H1 (cell line): ENCODE measurements at regions not wholly inside any gene's neighbourhood (a gene's known extent, or its start where the extent isn't known, plus 50 kb on each side); places are given as distances from the start of the nearest gene placed in this dataset.

ENCODE experiments used
- ASH2L ChIP-seq: fragments of 200-600, 300-600 bp; sonication (generic); IDR thresholded peaks from one replicate; pipeline ENCODE4 v1.7.1; 2017; ENCODE audit warnings: low read length
- CHD2 ChIP-seq: IDR thresholded peaks from 2 replicates; pipeline ENCODE4 v1.6.1; 2012; ENCODE audit warnings: low read length, improper control_type of control experiment
- EGR1 ChIP-seq: IDR thresholded peaks from 2 replicates; pipeline ENCODE4 v1.6.1; 2011; ENCODE audit warnings: low read depth, low read length, borderline replicate concordance
- FOSL1 ChIP-seq: IDR thresholded peaks from 2 replicates; pipeline ENCODE4 v1.6.1; 2011; ENCODE audit warnings: mild to moderate bottlenecking, low read depth, low read length, moderate library complexity; ENCODE audit not compliant: insufficient read depth
- HDAC6 ChIP-seq: IDR thresholded peaks from one replicate; pipeline ENCODE4 v1.7.1; 2012; ENCODE audit warnings: low read depth, mild to moderate bottlenecking, inconsistent platforms, low read length, moderate library complexity
- PHF8 ChIP-seq: fragments of 200-600 bp; sonication (generic); conservative IDR thresholded peaks from 2 replicates; pipeline ENCODE4 v1.7.1; 2012; ENCODE audit warnings: low read depth, mild to moderate bottlenecking, inconsistent platforms, low read length, moderate library complexity
- POLR2AphosphoS5 ChIP-seq: IDR thresholded peaks from 2 replicates; pipeline ENCODE4 v1.6.1; 2011; ENCODE audit warnings: low read depth, low read length
- SP1 ChIP-seq: IDR thresholded peaks from 2 replicates; pipeline ENCODE4 v1.6.1; 2011; ENCODE audit warnings: low read depth, low read length
- SP4 ChIP-seq: IDR thresholded peaks from 2 replicates; pipeline ENCODE4 v1.6.1; 2012; ENCODE audit warnings: low read length, inconsistent platforms
- TCF12 ChIP-seq: IDR thresholded peaks from 2 replicates; pipeline ENCODE4 v1.6.1; 2011; ENCODE audit warnings: low read depth, mild to moderate bottlenecking, low read length
- TF ChIP-seq, protein P1 (sequence below): fragments of 300-600 bp; sonication (generic); IDR thresholded peaks from 2 replicates; pipeline ENCODE4 v1.7.1; 2012; ENCODE audit warnings: low read length, moderate library complexity, mild to moderate bottlenecking, inconsistent platforms; ENCODE audit not compliant: insufficient replicate concordance
- TF ChIP-seq, protein P2 (sequence below): IDR thresholded peaks from 2 replicates; pipeline ENCODE4 v1.6.1; 2012; ENCODE audit warnings: inconsistent platforms

DNA sequence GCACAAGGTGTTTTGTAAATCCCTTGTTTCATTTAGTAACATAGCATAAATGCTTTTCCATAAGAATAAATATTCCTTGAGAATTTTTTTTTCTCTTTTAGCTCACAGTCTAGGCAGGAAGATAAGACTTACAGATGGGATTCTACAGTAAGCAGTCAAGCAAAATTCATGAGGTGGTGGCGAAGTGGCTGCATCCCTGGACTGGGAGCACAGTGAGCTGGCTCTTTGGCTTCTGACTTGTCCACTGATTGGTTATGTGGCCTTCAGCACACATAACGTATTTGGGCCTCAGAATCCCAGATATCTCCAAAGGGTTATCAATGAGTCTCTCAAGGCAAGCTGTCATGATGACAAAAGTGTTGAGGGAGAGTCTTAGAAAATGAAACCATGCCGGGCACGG lies 99.8 kb downstream of the EBNA1BP2 start (continued):
- TF ChIP-seq, protein P1, sequence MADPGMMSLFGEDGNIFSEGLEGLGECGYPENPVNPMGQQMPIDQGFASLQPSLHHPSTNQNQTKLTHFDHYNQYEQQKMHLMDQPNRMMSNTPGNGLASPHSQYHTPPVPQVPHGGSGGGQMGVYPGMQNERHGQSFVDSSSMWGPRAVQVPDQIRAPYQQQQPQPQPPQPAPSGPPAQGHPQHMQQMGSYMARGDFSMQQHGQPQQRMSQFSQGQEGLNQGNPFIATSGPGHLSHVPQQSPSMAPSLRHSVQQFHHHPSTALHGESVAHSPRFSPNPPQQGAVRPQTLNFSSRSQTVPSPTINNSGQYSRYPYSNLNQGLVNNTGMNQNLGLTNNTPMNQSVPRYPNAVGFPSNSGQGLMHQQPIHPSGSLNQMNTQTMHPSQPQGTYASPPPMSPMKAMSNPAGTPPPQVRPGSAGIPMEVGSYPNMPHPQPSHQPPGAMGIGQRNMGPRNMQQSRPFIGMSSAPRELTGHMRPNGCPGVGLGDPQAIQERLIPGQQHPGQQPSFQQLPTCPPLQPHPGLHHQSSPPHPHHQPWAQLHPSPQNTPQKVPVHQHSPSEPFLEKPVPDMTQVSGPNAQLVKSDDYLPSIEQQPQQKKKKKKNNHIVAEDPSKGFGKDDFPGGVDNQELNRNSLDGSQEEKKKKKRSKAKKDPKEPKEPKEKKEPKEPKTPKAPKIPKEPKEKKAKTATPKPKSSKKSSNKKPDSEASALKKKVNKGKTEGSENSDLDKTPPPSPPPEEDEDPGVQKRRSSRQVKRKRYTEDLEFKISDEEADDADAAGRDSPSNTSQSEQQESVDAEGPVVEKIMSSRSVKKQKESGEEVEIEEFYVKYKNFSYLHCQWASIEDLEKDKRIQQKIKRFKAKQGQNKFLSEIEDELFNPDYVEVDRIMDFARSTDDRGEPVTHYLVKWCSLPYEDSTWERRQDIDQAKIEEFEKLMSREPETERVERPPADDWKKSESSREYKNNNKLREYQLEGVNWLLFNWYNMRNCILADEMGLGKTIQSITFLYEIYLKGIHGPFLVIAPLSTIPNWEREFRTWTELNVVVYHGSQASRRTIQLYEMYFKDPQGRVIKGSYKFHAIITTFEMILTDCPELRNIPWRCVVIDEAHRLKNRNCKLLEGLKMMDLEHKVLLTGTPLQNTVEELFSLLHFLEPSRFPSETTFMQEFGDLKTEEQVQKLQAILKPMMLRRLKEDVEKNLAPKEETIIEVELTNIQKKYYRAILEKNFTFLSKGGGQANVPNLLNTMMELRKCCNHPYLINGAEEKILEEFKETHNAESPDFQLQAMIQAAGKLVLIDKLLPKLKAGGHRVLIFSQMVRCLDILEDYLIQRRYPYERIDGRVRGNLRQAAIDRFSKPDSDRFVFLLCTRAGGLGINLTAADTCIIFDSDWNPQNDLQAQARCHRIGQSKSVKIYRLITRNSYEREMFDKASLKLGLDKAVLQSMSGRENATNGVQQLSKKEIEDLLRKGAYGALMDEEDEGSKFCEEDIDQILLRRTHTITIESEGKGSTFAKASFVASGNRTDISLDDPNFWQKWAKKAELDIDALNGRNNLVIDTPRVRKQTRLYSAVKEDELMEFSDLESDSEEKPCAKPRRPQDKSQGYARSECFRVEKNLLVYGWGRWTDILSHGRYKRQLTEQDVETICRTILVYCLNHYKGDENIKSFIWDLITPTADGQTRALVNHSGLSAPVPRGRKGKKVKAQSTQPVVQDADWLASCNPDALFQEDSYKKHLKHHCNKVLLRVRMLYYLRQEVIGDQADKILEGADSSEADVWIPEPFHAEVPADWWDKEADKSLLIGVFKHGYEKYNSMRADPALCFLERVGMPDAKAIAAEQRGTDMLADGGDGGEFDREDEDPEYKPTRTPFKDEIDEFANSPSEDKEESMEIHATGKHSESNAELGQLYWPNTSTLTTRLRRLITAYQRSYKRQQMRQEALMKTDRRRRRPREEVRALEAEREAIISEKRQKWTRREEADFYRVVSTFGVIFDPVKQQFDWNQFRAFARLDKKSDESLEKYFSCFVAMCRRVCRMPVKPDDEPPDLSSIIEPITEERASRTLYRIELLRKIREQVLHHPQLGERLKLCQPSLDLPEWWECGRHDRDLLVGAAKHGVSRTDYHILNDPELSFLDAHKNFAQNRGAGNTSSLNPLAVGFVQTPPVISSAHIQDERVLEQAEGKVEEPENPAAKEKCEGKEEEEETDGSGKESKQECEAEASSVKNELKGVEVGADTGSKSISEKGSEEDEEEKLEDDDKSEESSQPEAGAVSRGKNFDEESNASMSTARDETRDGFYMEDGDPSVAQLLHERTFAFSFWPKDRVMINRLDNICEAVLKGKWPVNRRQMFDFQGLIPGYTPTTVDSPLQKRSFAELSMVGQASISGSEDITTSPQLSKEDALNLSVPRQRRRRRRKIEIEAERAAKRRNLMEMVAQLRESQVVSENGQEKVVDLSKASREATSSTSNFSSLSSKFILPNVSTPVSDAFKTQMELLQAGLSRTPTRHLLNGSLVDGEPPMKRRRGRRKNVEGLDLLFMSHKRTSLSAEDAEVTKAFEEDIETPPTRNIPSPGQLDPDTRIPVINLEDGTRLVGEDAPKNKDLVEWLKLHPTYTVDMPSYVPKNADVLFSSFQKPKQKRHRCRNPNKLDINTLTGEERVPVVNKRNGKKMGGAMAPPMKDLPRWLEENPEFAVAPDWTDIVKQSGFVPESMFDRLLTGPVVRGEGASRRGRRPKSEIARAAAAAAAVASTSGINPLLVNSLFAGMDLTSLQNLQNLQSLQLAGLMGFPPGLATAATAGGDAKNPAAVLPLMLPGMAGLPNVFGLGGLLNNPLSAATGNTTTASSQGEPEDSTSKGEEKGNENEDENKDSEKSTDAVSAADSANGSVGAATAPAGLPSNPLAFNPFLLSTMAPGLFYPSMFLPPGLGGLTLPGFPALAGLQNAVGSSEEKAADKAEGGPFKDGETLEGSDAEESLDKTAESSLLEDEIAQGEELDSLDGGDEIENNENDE = no peak
- TF ChIP-seq HDAC6 (no peak), SP4 (no peak), PHF8 (no peak), POLR2AphosphoS5 (no peak), EGR1 (no peak), CHD2 (no peak), FOSL1 (no peak), SP1 (no peak), TCF12 (no peak), ASH2L (no peak)
- TF ChIP-seq, protein P2, sequence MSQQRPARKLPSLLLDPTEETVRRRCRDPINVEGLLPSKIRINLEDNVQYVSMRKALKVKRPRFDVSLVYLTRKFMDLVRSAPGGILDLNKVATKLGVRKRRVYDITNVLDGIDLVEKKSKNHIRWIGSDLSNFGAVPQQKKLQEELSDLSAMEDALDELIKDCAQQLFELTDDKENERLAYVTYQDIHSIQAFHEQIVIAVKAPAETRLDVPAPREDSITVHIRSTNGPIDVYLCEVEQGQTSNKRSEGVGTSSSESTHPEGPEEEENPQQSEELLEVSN = no peak
